Glutamatergic neuron (in vitro differentiated cells): ENCODE measurements at regions not wholly inside any gene's neighbourhood (a gene's known extent, or its start where the extent isn't known, plus 50 kb on each side); places are given as distances from the start of the nearest gene placed in this dataset.

Source experiments
- DNase-seq: peaks from one replicate; pipeline ENCODE4 v3.0.0; 2022
- H3K27ac Mint-ChIP-seq: one replicate; pipeline ENCODE4 v1.8.0; 2020; ENCODE audit warnings: mild to moderate bottlenecking, mixed read lengths, inconsistent platforms; ENCODE audit not compliant: unreplicated experiment
- H3K27me3 Mint-ChIP-seq: one replicate; pipeline ENCODE4 v1.8.0; 2020; ENCODE audit warnings: mild to moderate bottlenecking, moderate library complexity, mixed read lengths, inconsistent platforms; ENCODE audit not compliant: unreplicated experiment
- H3K36me3 Mint-ChIP-seq: one replicate; pipeline ENCODE4 v1.8.0; 2020; ENCODE audit warnings: mild to moderate bottlenecking, mixed read lengths, inconsistent platforms; ENCODE audit not compliant: unreplicated experiment
- H3K4me1 Mint-ChIP-seq: one replicate; pipeline ENCODE4 v1.8.0; 2020; ENCODE audit warnings: mild to moderate bottlenecking, low read depth, mixed read lengths, inconsistent platforms; ENCODE audit not compliant: unreplicated experiment
- H3K4me3 Mint-ChIP-seq: one replicate; pipeline ENCODE4 v1.8.0; 2020; ENCODE audit warnings: mild to moderate bottlenecking, mixed read lengths, inconsistent platforms; ENCODE audit not compliant: unreplicated experiment
- H3K9me3 Mint-ChIP-seq: one replicate; pipeline ENCODE4 v1.8.0; 2020; ENCODE audit warnings: mild to moderate bottlenecking, moderate library complexity, mixed read lengths, inconsistent platforms; ENCODE audit not compliant: unreplicated experiment
- TF ChIP-seq, protein P1 (sequence below): fragments of 200-600 bp; sonication (generic); IDR thresholded peaks from one replicate; pipeline ENCODE4 v1.5.0; 2021; ENCODE audit not compliant: partially characterized antibody, unreplicated experiment

DNA sequence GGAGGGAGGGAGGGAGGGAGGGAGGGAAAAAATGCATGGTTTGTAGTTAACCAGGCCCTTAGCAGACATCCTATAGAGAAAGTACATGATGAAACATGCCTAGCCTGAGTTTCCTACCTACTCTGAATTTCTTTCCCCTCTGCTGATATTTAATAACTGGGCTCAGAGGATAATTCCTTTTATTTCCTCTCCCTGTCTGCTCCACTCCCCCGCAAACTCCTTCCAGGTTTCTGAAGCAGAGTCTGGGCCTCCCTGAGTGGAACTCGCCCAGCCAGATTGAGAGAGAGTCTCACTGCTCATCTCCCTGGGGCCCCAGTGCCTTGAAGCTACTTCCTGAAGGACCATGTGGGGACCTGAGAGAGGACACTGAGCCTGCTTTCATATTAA lies 111.9 kb upstream of the SLC44A3 start:
- peaks cover 8% of the 10 kb centered on the region for H3K36me3 Mint-ChIP-seq
- TF ChIP-seq, protein P1, sequence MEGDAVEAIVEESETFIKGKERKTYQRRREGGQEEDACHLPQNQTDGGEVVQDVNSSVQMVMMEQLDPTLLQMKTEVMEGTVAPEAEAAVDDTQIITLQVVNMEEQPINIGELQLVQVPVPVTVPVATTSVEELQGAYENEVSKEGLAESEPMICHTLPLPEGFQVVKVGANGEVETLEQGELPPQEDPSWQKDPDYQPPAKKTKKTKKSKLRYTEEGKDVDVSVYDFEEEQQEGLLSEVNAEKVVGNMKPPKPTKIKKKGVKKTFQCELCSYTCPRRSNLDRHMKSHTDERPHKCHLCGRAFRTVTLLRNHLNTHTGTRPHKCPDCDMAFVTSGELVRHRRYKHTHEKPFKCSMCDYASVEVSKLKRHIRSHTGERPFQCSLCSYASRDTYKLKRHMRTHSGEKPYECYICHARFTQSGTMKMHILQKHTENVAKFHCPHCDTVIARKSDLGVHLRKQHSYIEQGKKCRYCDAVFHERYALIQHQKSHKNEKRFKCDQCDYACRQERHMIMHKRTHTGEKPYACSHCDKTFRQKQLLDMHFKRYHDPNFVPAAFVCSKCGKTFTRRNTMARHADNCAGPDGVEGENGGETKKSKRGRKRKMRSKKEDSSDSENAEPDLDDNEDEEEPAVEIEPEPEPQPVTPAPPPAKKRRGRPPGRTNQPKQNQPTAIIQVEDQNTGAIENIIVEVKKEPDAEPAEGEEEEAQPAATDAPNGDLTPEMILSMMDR, result no peak
- no peaks in the 10 kb centered on the region for H3K9me3 Mint-ChIP-seq
- H3K4me3 Mint-ChIP-seq, result no peak overlapping the region
- H3K27me3 Mint-ChIP-seq, result no peaks in the 10 kb centered on the region
- no peak for DNase-seq
- no peak overlapping the region for H3K27ac Mint-ChIP-seq
- peaks cover 11% of the 10 kb centered on the region for H3K4me1 Mint-ChIP-seq

DNA sequence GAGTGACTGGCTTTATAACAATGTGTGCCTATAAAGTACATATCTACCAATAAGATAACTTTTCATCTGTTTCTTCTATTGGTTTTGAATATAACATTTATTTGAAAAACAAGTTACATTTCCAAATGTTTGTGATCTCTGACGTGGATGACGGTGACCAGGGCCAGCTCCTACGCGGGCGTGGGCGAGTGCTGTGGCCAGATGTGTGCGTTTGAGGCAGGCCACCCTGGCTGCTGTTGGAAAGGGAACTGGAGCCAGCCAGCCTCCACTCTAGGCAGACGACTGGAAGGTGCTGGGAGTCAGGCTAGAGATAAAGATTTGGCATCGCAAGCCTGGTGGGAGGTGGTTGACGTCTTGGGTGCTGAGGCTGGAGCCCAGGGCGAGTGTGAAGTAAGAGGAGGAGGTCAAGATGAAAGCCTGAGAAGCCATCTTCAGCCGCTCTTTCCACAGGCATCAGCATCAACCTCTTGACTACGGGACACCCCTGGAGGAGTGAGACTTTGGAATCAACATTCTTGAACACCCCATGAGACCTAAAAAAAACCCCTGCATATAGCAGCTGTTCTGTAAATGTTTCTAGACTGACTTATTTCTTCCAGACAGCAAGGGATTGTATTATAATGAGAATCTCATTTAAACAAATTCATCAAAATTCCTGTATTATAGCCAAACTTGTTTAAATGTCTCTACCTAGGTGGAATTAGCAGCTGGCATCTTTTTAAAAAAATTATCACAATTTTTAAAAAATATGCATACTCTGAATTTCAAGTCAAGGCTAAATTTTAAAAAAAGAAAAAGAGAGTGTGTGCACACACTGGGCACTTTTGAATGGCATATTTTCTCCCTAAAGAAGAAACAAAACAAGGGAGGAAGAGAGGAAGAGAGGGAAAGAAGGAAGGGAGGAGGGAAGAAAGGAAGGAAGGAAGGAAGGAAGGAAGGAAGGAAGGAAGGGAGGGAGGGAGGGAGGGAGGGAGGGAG lies 112.5 kb upstream of the SLC44A3 start:
- Mint-ChIP-seq H3K27ac (no peak overlapping the region), H3K4me3 (no peak overlapping the region), H3K36me3 (peaks cover 8% of the 10 kb centered on the region), H3K27me3 (no peaks in the 10 kb centered on the region), H3K9me3 (no peaks in the 10 kb centered on the region), H3K4me1 (peaks cover 11% of the 10 kb centered on the region)
- TF ChIP-seq, protein P1, result no peak
- no peak for DNase-seq

DNA sequence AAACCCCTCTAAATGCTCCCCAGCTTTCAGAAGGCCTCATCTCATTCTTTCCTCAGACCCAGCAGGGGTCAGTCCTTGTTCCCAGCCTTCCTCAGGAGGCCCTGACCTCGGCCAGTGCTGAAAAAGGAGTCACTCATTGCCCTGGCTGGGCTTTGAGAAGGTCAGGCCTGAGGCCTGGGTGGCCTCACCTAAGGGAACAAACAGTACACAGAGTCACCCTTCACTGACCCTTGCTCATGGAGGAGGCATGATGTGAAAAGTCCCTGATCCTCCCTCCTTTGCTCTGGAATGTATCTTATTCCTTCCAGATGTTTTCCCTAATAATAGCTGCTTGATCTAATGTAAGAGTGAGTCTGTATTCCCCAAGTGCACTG lies 117.7 kb upstream of the SLC44A3 start:
- no peak overlapping the region for H3K27ac Mint-ChIP-seq
- no peak for DNase-seq
- no peaks in the 10 kb centered on the region for H3K9me3 Mint-ChIP-seq

GRCh38 chr1:94701796-94702441 lies 118.2 kb upstream of the SLC44A3 start:
- TF ChIP-seq, protein P1, result no peak
- Mint-ChIP-seq H3K4me1 (peaks cover 6% of the 10 kb centered on the region), H3K4me3 (no peak overlapping the region), H3K27me3 (no peaks in the 10 kb centered on the region), H3K36me3 (peaks cover 9% of the 10 kb centered on the region), H3K9me3 (no peaks in the 10 kb centered on the region), H3K27ac (no peak overlapping the region)
- DNase-seq, result no peak

More for the DNA sequence above, 117.7 kb upstream of the SLC44A3 start:
- H3K36me3 Mint-ChIP-seq, result peaks cover 9% of the 10 kb centered on the region
- peaks cover 6% of the 10 kb centered on the region for H3K4me1 Mint-ChIP-seq
- TF ChIP-seq, protein P1, result no peak
- no peak overlapping the region for H3K4me3 Mint-ChIP-seq
- H3K27me3 Mint-ChIP-seq, result no peaks in the 10 kb centered on the region
